Panc1 (cell line): ENCODE measurements at regions not wholly inside any gene's neighbourhood (a gene's known extent, or its start where the extent isn't known, plus 50 kb on each side); places are given as distances from the start of the nearest gene placed in this dataset.

Experiments
- CTCF ChIP-seq: fragments of 450-650 bp; IDR thresholded peaks from 2 replicates; pipeline ENCODE4 v1.5.1; 2017; ENCODE audit warnings: mild to moderate bottlenecking
- POLR2AphosphoS5 ChIP-seq: IDR thresholded peaks from 2 replicates; pipeline ENCODE4 v1.6.1; 2012; ENCODE audit warnings: mild to moderate bottlenecking, low read depth, low read length, moderate library complexity
- REST ChIP-seq, 2 experiments: IDR thresholded peaks; 2 replicates each; pipeline ENCODE4 v1.6.1; 2011 to 2012; ENCODE audit warnings: low read depth in 2 of 2, control low read depth in 1 of 2, low read length in 1 of 2, mild to moderate bottlenecking in 1 of 2, moderate library complexity in 1 of 2; ENCODE audit not compliant: insufficient read depth in 1 of 2
- SIN3A ChIP-seq: IDR thresholded peaks from 2 replicates; pipeline ENCODE4 v1.6.1; 2012; ENCODE audit warnings: low read depth, mild to moderate bottlenecking, low read length, moderate library complexity, borderline replicate concordance; ENCODE audit not compliant: insufficient read depth
- TCF7L2 ChIP-seq: IDR thresholded peaks from 2 replicates; pipeline ENCODE4 v1.6.1; 2011; ENCODE audit warnings: mild to moderate bottlenecking, low read depth, low read length, inconsistent platforms

- TF ChIP-seq CTCF (no peak), POLR2AphosphoS5 (no peak), REST (IDR thresholded peaks at IDR 0.05; ENCODE audit: insufficient read depth in 1 of 2, low read depth in 2 of 2, low read length in 1 of 2) (no peak), TCF7L2 (no peak), SIN3A (no peak)
Measured at GRCh38 chr10:111877258-111877657, 306.3 kb downstream of the GPAM start.
